Brain microvascular endothelial cell (primary cell): ENCODE measurements at regions not wholly inside any gene's neighbourhood (a gene's known extent, or its start where the extent isn't known, plus 50 kb on each side); places are given as distances from the start of the nearest gene placed in this dataset.

Experiments used
- DNase-seq: peaks from one replicate; pipeline ENCODE4 v3.0.0-alpha.2; 2020
- H3K27ac ChIP-seq: fragments of 250-450 bp; sonication (Bioruptor Pico); 2 replicates; pipeline ENCODE4 v1.5.1; 2020; ENCODE audit warnings: mild to moderate bottlenecking, moderate library complexity
- H3K27me3 ChIP-seq: fragments of 250-450 bp; sonication (Bioruptor Pico); replicated peaks from 2 replicates; pipeline ENCODE4 v1.5.1; 2020; ENCODE audit warnings: mild to moderate bottlenecking
- H3K36me3 ChIP-seq: fragments of 250-450 bp; sonication (Bioruptor Pico); replicated peaks from 2 replicates; pipeline ENCODE4 v1.5.1; 2020; ENCODE audit warnings: mild to moderate bottlenecking
- H3K4me3 ChIP-seq: 2 replicates; pipeline ENCODE4 v1.5.1; 2011; ENCODE audit warnings: low read depth, mild to moderate bottlenecking, control low read depth, low read length, moderate library complexity
- CTCF ChIP-seq: IDR thresholded peaks from 2 replicates; pipeline ENCODE4 v1.5.1; 2011; ENCODE audit warnings: low read depth, mild to moderate bottlenecking, moderate library complexity, low read length, control low read depth, inconsistent platforms; ENCODE audit errors: missing control alignments
- in situ Hi-C: cut with HindIII; loops from 2 replicates; pipeline ENCODE4 v1.10.0; 2017; ENCODE audit warnings: low sequenced_read_pairs, low pct_ligation_motif_present

GRCh38 chr3:164883171-164883570 lies 195.1 kb downstream of the SI start:
- H3K27ac ChIP-seq, result no peak overlapping the region
- H3K4me3 ChIP-seq, result no peak overlapping the region
- TF ChIP-seq CTCF, result no peak
- H3K27me3 ChIP-seq, result no peaks in the 10 kb centered on the region
- H3K36me3 ChIP-seq, result no peaks in the 10 kb centered on the region
- DNase-seq, result no peak
- in situ Hi-C loops, result no loop called here

GRCh38 chr3:164879201-164879600 lies 199.1 kb downstream of the SI start:
- H3K36me3 ChIP-seq, result no peaks in the 10 kb centered on the region
- H3K27me3 ChIP-seq, result no peaks in the 10 kb centered on the region
- DNase-seq, result no peak
- no peak for TF ChIP-seq CTCF
- no peak overlapping the region for H3K4me3 ChIP-seq
- in situ Hi-C loops, result no loop called here
- no peak overlapping the region for H3K27ac ChIP-seq

GRCh38 chr3:164864454-164864853 lies 213.8 kb downstream of the SI start:
- TF ChIP-seq CTCF, result no peak
- no peak overlapping the region for H3K27ac ChIP-seq
- no peak overlapping the region for H3K4me3 ChIP-seq
- DNase-seq, result no peak
- H3K36me3 ChIP-seq, result no peaks in the 10 kb centered on the region
- in situ Hi-C loops, result no loop called here
- H3K27me3 ChIP-seq, result no peaks in the 10 kb centered on the region

- no peak for DNase-seq
- TF ChIP-seq CTCF, result no peak
- no peaks in the 10 kb centered on the region for H3K36me3 ChIP-seq
- in situ Hi-C loops, result no loop called here
- no peak overlapping the region for H3K4me3 ChIP-seq
- H3K27me3 ChIP-seq, result no peaks in the 10 kb centered on the region
- H3K27ac ChIP-seq, result no peak overlapping the region
Observed at GRCh38 chr3:164852866-164853265, 225.4 kb downstream of the SI start.

GRCh38 chr3:164851905-164852304 lies 226.4 kb downstream of the SI start:
- in situ Hi-C loops, result no loop called here
- H3K27me3 ChIP-seq, result no peaks in the 10 kb centered on the region
- H3K36me3 ChIP-seq, result no peaks in the 10 kb centered on the region
- no peak overlapping the region for H3K4me3 ChIP-seq
- no peak for DNase-seq
- TF ChIP-seq CTCF, result no peak
- H3K27ac ChIP-seq, result no peak overlapping the region

- no peaks in the 10 kb centered on the region for H3K27me3 ChIP-seq
- in situ Hi-C loops, result no loop called here
- H3K27ac ChIP-seq, result no peak overlapping the region
- no peak for DNase-seq
- no peaks in the 10 kb centered on the region for H3K36me3 ChIP-seq
- no peak overlapping the region for H3K4me3 ChIP-seq
- no peak for TF ChIP-seq CTCF
Observed at GRCh38 chr3:164851204-164851603, 227.1 kb downstream of the SI start.
